GM10266 (cell line): ENCODE measurements at regions not wholly inside any gene's neighbourhood (a gene's known extent, or its start where the extent isn't known, plus 50 kb on each side); places are given as distances from the start of the nearest gene placed in this dataset.

Source experiments
- DNase-seq: peaks from one replicate; pipeline ENCODE4 v3.0.0; 2012; ENCODE audit errors: extremely low spot score
- CTCF ChIP-seq: IDR thresholded peaks from 2 replicates; pipeline ENCODE4 v1.5.1; 2012; ENCODE audit warnings: mild to moderate bottlenecking, low read depth; ENCODE audit not compliant: control insufficient read depth, insufficient read depth; ENCODE audit errors: missing control alignments

- TF ChIP-seq CTCF = no peak
- no peak for DNase-seq
These were observed 511.0 kb upstream of the ALCAM start for GRCh38 chr3:104855702-104856101.

GRCh38 chr3:104856741-104857140 lies 510.0 kb upstream of the ALCAM start:
- no peak for TF ChIP-seq CTCF
- no peak for DNase-seq

GRCh38 chr3:104868291-104868690 lies 498.4 kb upstream of the ALCAM start:
- TF ChIP-seq CTCF = no peak
- no peak for DNase-seq

GRCh38 chr3:104870276-104870675 lies 496.4 kb upstream of the ALCAM start:
- no peak for TF ChIP-seq CTCF
- DNase-seq = no peak

- no peak for TF ChIP-seq CTCF
- no peak for DNase-seq
These were observed 493.4 kb upstream of the ALCAM start for GRCh38 chr3:104873331-104873730.

- DNase-seq = no peak
- TF ChIP-seq CTCF = no peak
These were observed 488.3 kb upstream of the ALCAM start for GRCh38 chr3:104878395-104878794.

GRCh38 chr3:104879919-104880318 lies 486.8 kb upstream of the ALCAM start:
- TF ChIP-seq CTCF = no peak
- no peak for DNase-seq
